22Rv1 (cell line): ENCODE measurements at regions not wholly inside any gene's neighbourhood (a gene's known extent, or its start where the extent isn't known, plus 50 kb on each side); places are given as distances from the start of the nearest gene placed in this dataset.

ENCODE experiments used
- H3K27ac ChIP-seq: fragments of 450-650 bp; 2 replicates; pipeline ENCODE4 v1.5.1; 2017
- CTCF ChIP-seq: fragments of 450-650 bp; IDR thresholded peaks from 2 replicates; pipeline ENCODE4 v1.5.1; 2017; ENCODE audit warnings: mild to moderate bottlenecking
- ZFX ChIP-seq: fragments of 450-650 bp; IDR thresholded peaks from 2 replicates; pipeline ENCODE4 v1.6.1; 2017; ENCODE audit warnings: antibody characterized with exemption, borderline replicate concordance

GRCh38 chr3:187982142-187982541, 171.8 kb upstream of the LPP start:
- no peak overlapping the region for H3K27ac ChIP-seq
- TF ChIP-seq CTCF, result no peak
- TF ChIP-seq ZFX, result no peak

- H3K27ac ChIP-seq, result no peak overlapping the region
- no peak for TF ChIP-seq CTCF
- TF ChIP-seq ZFX, result no peak
Observed at GRCh38 chr3:187983484-187984124, 170.4 kb upstream of the LPP start.

DNA sequence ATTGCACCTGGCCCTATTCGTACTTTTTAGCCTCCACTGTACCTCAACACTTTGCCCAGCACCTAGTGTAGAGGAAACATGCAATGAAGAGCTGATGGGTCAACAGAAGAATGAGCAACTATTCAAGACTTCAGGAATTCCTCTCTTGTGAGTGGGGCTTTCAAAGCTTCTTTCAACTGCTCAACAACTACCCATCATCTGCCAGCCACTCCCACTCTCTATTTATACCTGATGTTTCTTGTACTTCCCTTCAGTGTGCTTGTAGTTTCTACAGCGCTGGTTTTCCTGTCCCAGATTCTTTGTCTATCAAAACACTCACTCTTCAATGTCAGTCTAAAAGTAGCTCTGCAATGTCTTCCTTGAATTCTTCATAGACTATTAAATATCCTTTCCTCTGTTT, 168.3 kb upstream of the LPP start:
- TF ChIP-seq ZFX, result no peak
- TF ChIP-seq CTCF, result no peak
- no peak overlapping the region for H3K27ac ChIP-seq

DNA sequence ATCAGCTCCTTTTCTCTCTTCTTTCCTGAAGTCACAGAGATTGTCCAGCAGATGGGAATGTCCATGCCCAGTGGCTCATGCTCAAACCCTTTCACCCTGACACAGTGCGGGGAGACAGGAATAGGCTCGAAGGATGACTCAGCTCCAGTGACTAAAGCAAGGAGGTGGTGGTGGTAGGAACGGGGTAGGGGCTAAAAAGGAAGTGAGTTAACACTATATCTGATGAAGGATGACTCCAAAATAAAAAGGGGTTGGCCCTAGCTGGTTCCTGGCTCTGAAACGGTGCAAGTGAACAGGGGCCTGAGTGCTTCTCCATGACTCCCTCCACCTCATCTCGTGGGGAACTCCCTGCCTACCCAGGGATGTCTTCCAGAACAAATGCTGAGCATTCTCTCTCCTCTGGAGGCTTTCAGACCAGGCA, 167.4 kb upstream of the LPP start:
- TF ChIP-seq CTCF (no peak), ZFX (no peak)
- H3K27ac ChIP-seq, result no peak overlapping the region

DNA sequence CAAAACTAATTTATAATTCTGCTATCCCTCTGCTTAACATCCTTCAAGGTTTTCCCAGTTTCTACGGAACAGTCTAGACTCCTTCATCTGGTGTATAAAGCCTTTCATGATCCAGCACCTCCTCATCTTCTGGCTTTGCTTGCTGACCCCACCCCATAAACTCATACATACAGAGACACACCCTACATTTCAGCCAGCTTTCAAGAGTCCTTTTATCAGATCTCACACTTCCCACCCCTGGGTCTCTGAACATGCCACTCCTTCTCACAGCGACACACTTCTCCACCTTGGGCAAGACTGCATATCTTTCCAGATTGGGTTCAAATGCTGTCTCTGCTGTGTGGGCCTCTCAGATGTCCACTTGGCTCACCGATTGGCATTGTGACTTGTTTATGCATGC, 166.8 kb upstream of the LPP start:
- TF ChIP-seq ZFX (no peak), CTCF (no peak)
- H3K27ac ChIP-seq, result no peak overlapping the region

- TF ChIP-seq ZFX, result no peak
- no peak for TF ChIP-seq CTCF
- no peak overlapping the region for H3K27ac ChIP-seq
Observed at GRCh38 chr3:187987924-187988323, 166.0 kb upstream of the LPP start.

- no peak overlapping the region for H3K27ac ChIP-seq
- TF ChIP-seq ZFX (no peak), CTCF (no peak)
Observed at GRCh38 chr3:187989575-187990153, 164.3 kb upstream of the LPP start.
